Fibroblast of lung (primary cell): ENCODE measurements at regions not wholly inside any gene's neighbourhood (a gene's known extent, or its start where the extent isn't known, plus 50 kb on each side); places are given as distances from the start of the nearest gene placed in this dataset.

Source experiments
- DNase-seq, 2 donors: peaks; one replicate each; pipeline versions ENCODE4 v3.0.0 to v3.0.0-alpha.2; 2010; ENCODE audit warnings: low read depth in 2 of 2
- H2AFZ ChIP-seq: 2 replicates; pipeline ENCODE4 v1.5.1; 2012; ENCODE audit warnings: low read length, control low read depth, inconsistent platforms
- H3K27ac ChIP-seq: 2 replicates; pipeline ENCODE4 v1.5.1; 2011; ENCODE audit warnings: low read length, control low read depth; ENCODE audit not compliant: insufficient read depth
- H3K27me3 ChIP-seq: 2 replicates; pipeline ENCODE4 v1.5.1; 2011; ENCODE audit warnings: mild to moderate bottlenecking, low read length; ENCODE audit not compliant: control insufficient read depth, insufficient read depth
- H3K36me3 ChIP-seq: 2 replicates; pipeline ENCODE4 v1.5.1; 2011; ENCODE audit warnings: low read length; ENCODE audit not compliant: control insufficient read depth, insufficient read depth
- H3K4me1 ChIP-seq: 2 replicates; pipeline ENCODE4 v1.5.1; 2011; ENCODE audit warnings: low read length; ENCODE audit not compliant: control insufficient read depth, insufficient read depth; ENCODE audit errors: extremely low read depth
- H3K4me2 ChIP-seq: 2 replicates; pipeline ENCODE4 v1.5.1; 2011; ENCODE audit warnings: low read length, control low read depth; ENCODE audit not compliant: insufficient read depth; ENCODE audit errors: extremely low read depth
- H3K4me3 ChIP-seq, 4 experiments: fragments of 200-600 bp in 1 of 4; sonication (generic) in 1 of 4; replicated peaks in 1 of 4; 2 replicates each; pipeline ENCODE4 v1.5.1; 2011 to 2016; ENCODE audit warnings: low read length in 4 of 4, low read depth in 3 of 4, mild to moderate bottlenecking in 3 of 4, control low read depth in 2 of 4, inconsistent platforms in 1 of 4, mixed read lengths in 1 of 4; ENCODE audit not compliant: insufficient read depth in 1 of 4; ENCODE audit errors: control extremely low read depth in 1 of 4
- H3K79me2 ChIP-seq: 2 replicates; pipeline ENCODE4 v1.5.1; 2012; ENCODE audit warnings: mild to moderate bottlenecking, low read length, inconsistent platforms; ENCODE audit not compliant: control insufficient read depth, insufficient read depth
- H3K9ac ChIP-seq: 2 replicates; pipeline ENCODE4 v1.5.1; 2011; ENCODE audit warnings: mild to moderate bottlenecking, low read length, control low read depth; ENCODE audit not compliant: insufficient read depth
- H3K9me3 ChIP-seq: 2 replicates; pipeline ENCODE4 v1.5.1; 2012; ENCODE audit warnings: low read depth, low read length; ENCODE audit not compliant: control insufficient read depth, insufficient read depth
- H4K20me1 ChIP-seq: 2 replicates; pipeline ENCODE4 v1.5.1; 2011; ENCODE audit warnings: low read length; ENCODE audit not compliant: control insufficient read depth, insufficient read depth; ENCODE audit errors: extremely low read depth
- CTCF ChIP-seq, 2 donors: IDR thresholded peaks in 1 of 2; conservative IDR thresholded peaks in 1 of 2; 1 replicate in 1 of 2; 2 replicates in 1 of 2; pipeline ENCODE4 v1.5.1; 2011 to 2012; ENCODE audit warnings: low read length in 2 of 2, control low read depth in 1 of 2, inconsistent platforms in 1 of 2, low read depth in 1 of 2, mild to moderate bottlenecking in 1 of 2
- EZH2 ChIP-seq: IDR thresholded peaks from 2 replicates; pipeline ENCODE4 v1.5.1; 2012; ENCODE audit warnings: low read length, control low read depth, mild to moderate bottlenecking; ENCODE audit errors: missing control alignments

- H3K9me3 ChIP-seq = no peaks in the 10 kb centered on the region
- no peaks in the 10 kb centered on the region for H4K20me1 ChIP-seq
- H3K36me3 ChIP-seq = no peaks in the 10 kb centered on the region
- H3K4me1 ChIP-seq = no peaks in the 10 kb centered on the region
- DNase-seq = peak in 1 of 2 donors; percentile 80
- no peak overlapping the region for H3K4me2 ChIP-seq
- TF ChIP-seq EZH2 (no peak), CTCF (conservative IDR thresholded peaks at IDR 0.05 in 1 of 2, IDR thresholded peaks at IDR 0.05 in 1 of 2; ENCODE audit: low read depth in 1 of 2, low read length in 2 of 2) (no peak)
- H2AFZ ChIP-seq = no peak overlapping the region
- no peak overlapping the region for H3K4me3 ChIP-seq
- H3K79me2 ChIP-seq = no peaks in the 10 kb centered on the region
- H3K27me3 ChIP-seq = no peaks in the 10 kb centered on the region
- H3K27ac ChIP-seq = no peak overlapping the region
- no peak overlapping the region for H3K9ac ChIP-seq
Observed at GRCh38 chr10:22851865-22852239, 76.0 kb upstream of the ARMC3 start.

- no peak overlapping the region for H3K4me3 ChIP-seq
- no peaks in the 10 kb centered on the region for H3K27me3 ChIP-seq
- no peaks in the 10 kb centered on the region for H3K36me3 ChIP-seq
- no peaks in the 10 kb centered on the region for H3K9me3 ChIP-seq
- no peaks in the 10 kb centered on the region for H4K20me1 ChIP-seq
- peak in 1 of 2 donors; percentile 55 for DNase-seq
- no peak overlapping the region for H3K9ac ChIP-seq
- TF ChIP-seq CTCF (conservative IDR thresholded peaks at IDR 0.05 in 1 of 2, IDR thresholded peaks at IDR 0.05 in 1 of 2; ENCODE audit: low read depth in 1 of 2, low read length in 2 of 2) (no peak), EZH2 (no peak)
- H3K27ac ChIP-seq = no peak overlapping the region
- H3K4me1 ChIP-seq = no peaks in the 10 kb centered on the region
- no peaks in the 10 kb centered on the region for H3K79me2 ChIP-seq
- H3K4me2 ChIP-seq = no peak overlapping the region
- H2AFZ ChIP-seq = no peak overlapping the region
Observed at GRCh38 chr10:22850541-22850940, 77.3 kb upstream of the ARMC3 start.

GRCh38 chr10:22849077-22849805 lies 78.6 kb upstream of the ARMC3 start:
- DNase-seq = peak; percentile 54 to 63
- Histone ChIP-seq H2AFZ (peak overlapping the region; percentile 55), H3K4me1 (no peaks in the 10 kb centered on the region), H3K27ac (no peak overlapping the region), H3K9ac (no peak overlapping the region), H3K27me3 (no peaks in the 10 kb centered on the region), H4K20me1 (no peaks in the 10 kb centered on the region), H3K36me3 (no peaks in the 10 kb centered on the region), H3K4me2 (no peak overlapping the region), H3K4me3 (peak overlapping the region in 1 of 4 experiments; percentile 17), H3K79me2 (no peaks in the 10 kb centered on the region), H3K9me3 (no peaks in the 10 kb centered on the region)
- no peak for TF ChIP-seq CTCF (conservative IDR thresholded peaks at IDR 0.05 in 1 of 2, IDR thresholded peaks at IDR 0.05 in 1 of 2; ENCODE audit: low read depth in 1 of 2, low read length in 2 of 2)
- TF ChIP-seq EZH2 = no peak
